GM19467 (cell line): ENCODE measurements at regions not wholly inside any gene's neighbourhood (a gene's known extent, or its start where the extent isn't known, plus 50 kb on each side); places are given as distances from the start of the nearest gene placed in this dataset.

ENCODE experiments used
- ATAC-seq: cut with Tn5 transposase; IDR thresholded peaks from one replicate; pipeline ENCODE4 v1.9.1; 2021; ENCODE audit warnings: mild to moderate bottlenecking, moderate library complexity; ENCODE audit not compliant: unreplicated experiment

GRCh38 chr20:53750827-53751619, 157.4 kb upstream of the ZNF217 start:
- peak; percentile 77 for ATAC-seq

- no peak for ATAC-seq
Observed at GRCh38 chr20:53749499-53749898, 155.9 kb upstream of the ZNF217 start.

- ATAC-seq = no peak
Observed at GRCh38 chr20:53748821-53749421, 155.3 kb upstream of the ZNF217 start.

- no peak for ATAC-seq
Observed at GRCh38 chr20:53748176-53748575, 154.5 kb upstream of the ZNF217 start.

- ATAC-seq = no peak
Observed at GRCh38 chr20:53743607-53744260, 150.1 kb upstream of the ZNF217 start.

- no peak for ATAC-seq
Observed at GRCh38 chr20:53742685-53743081, 149.0 kb upstream of the ZNF217 start.

- no peak for ATAC-seq
Observed at GRCh38 chr20:53741726-53742028, 148.0 kb upstream of the ZNF217 start.

GRCh38 chr20:53739799-53740785, 146.5 kb upstream of the ZNF217 start:
- peak; percentile 40 for ATAC-seq

GRCh38 chr20:53738945-53739798, 145.5 kb upstream of the ZNF217 start:
- ATAC-seq = no peak

GRCh38 chr20:53738039-53738944, 144.7 kb upstream of the ZNF217 start:
- no peak for ATAC-seq

GRCh38 chr20:53737396-53738038, 143.9 kb upstream of the ZNF217 start:
- no peak for ATAC-seq

- no peak for ATAC-seq
Observed at GRCh38 chr20:53736757-53737395, 143.2 kb upstream of the ZNF217 start.

- ATAC-seq = no peak
Observed at GRCh38 chr20:53736122-53736756, 142.6 kb upstream of the ZNF217 start.

GRCh38 chr20:53735536-53736050, 142.0 kb upstream of the ZNF217 start:
- ATAC-seq = no peak

- ATAC-seq = no peak
Observed at GRCh38 chr20:53734006-53734688, 140.5 kb upstream of the ZNF217 start.

- ATAC-seq = no peak
Observed at GRCh38 chr20:53731595-53731994, 138.0 kb upstream of the ZNF217 start.

- no peak for ATAC-seq
Observed at GRCh38 chr20:53728359-53728758, 134.7 kb upstream of the ZNF217 start.
